HFFc6 (cell line): ENCODE measurements at regions not wholly inside any gene's neighbourhood (a gene's known extent, or its start where the extent isn't known, plus 50 kb on each side); places are given as distances from the start of the nearest gene placed in this dataset.
"Not testable (repeated sequence)": the region's sequence is repeated elsewhere in the genome, so short reads cannot be mapped to it uniquely, and the experiment has no call there.

Experiments used
- DNase-seq: peaks from one replicate; pipeline ENCODE4 v3.0.0-alpha.2; 2018
- H3K27ac Mint-ChIP-seq: 2 replicates; pipeline ENCODE4 v1.8.0; 2020; ENCODE audit warnings: mild to moderate bottlenecking, mixed read lengths
- H3K27me3 Mint-ChIP-seq: 2 replicates; pipeline ENCODE4 v1.8.0; 2021; ENCODE audit warnings: mild to moderate bottlenecking, moderate library complexity, mixed read lengths; ENCODE audit not compliant: insufficient read depth
- H3K36me3 Mint-ChIP-seq: 2 replicates; pipeline ENCODE4 v1.8.0; 2021; ENCODE audit warnings: low read depth, mixed read lengths
- H3K4me1 Mint-ChIP-seq: 2 replicates; pipeline ENCODE4 v1.8.0; 2020; ENCODE audit warnings: low read depth, mixed read lengths
- H3K4me3 Mint-ChIP-seq: 2 replicates; pipeline ENCODE4 v1.8.0; 2020; ENCODE audit warnings: mild to moderate bottlenecking, moderate library complexity, mixed read lengths
- H3K9me3 Mint-ChIP-seq: 2 replicates; pipeline ENCODE4 v1.8.0; 2020; ENCODE audit warnings: mild to moderate bottlenecking, mixed read lengths
- CTCF ChIP-seq: fragments of 200-600 bp; sonication (generic); IDR thresholded peaks from 2 replicates; pipeline ENCODE4 v1.5.0; 2021; ENCODE audit warnings: antibody characterized with exemption, mild to moderate bottlenecking

- Mint-ChIP-seq H3K9me3 (peaks cover 21% of the 10 kb centered on the region), H3K4me1 (peaks cover 39% of the 10 kb centered on the region), H3K27me3 (no peaks in the 10 kb centered on the region), H3K36me3 (peaks cover 25% of the 10 kb centered on the region), H3K27ac (no peak overlapping the region), H3K4me3 (no peak overlapping the region)
- peak; percentile 4 for DNase-seq
- TF ChIP-seq CTCF = peak; percentile 41
Measured at GRCh38 chr2:220377482-220378155, 750.2 kb downstream of the SLC4A3 start.

- not testable (repeated sequence) for H3K27me3 Mint-ChIP-seq, H3K4me3 Mint-ChIP-seq, DNase-seq, H3K27ac Mint-ChIP-seq, H3K9me3 Mint-ChIP-seq, H3K36me3 Mint-ChIP-seq, H3K4me1 Mint-ChIP-seq
Measured at GRCh38 chr2:220387758-220388157, 760.3 kb downstream of the SLC4A3 start.

- H3K4me3 Mint-ChIP-seq = no peak overlapping the region
Measured at GRCh38 chr2:220393711-220394110, 766.3 kb downstream of the SLC4A3 start.

GRCh38 chr2:220394433-220394832 is 767.0 kb downstream of the SLC4A3 start:
- Mint-ChIP-seq H3K27me3 (no peaks in the 10 kb centered on the region), H3K27ac (no peak overlapping the region)
- DNase-seq = peak; percentile 32

More at GRCh38 chr2:220393711-220394110, 766.3 kb downstream of the SLC4A3 start:
- Mint-ChIP-seq H3K27me3 (no peaks in the 10 kb centered on the region), H3K36me3 (no peaks in the 10 kb centered on the region), H3K9me3 (no peaks in the 10 kb centered on the region), H3K4me1 (peaks cover 9% of the 10 kb centered on the region), H3K27ac (no peak overlapping the region)
- DNase-seq = no peak
- no peak for TF ChIP-seq CTCF

GRCh38 chr2:220396287-220396686 is 768.9 kb downstream of the SLC4A3 start:
- H3K4me3 Mint-ChIP-seq = no peak overlapping the region
- TF ChIP-seq CTCF = no peak
- no peaks in the 10 kb centered on the region for H3K27me3 Mint-ChIP-seq
- H3K27ac Mint-ChIP-seq = no peak overlapping the region
- peaks cover 18% of the 10 kb centered on the region for H3K4me1 Mint-ChIP-seq
- H3K9me3 Mint-ChIP-seq = peaks cover 3% of the 10 kb centered on the region
- H3K36me3 Mint-ChIP-seq = no peaks in the 10 kb centered on the region
- peak; percentile 24 for DNase-seq

More at GRCh38 chr2:220394433-220394832, 767.0 kb downstream of the SLC4A3 start:
- Mint-ChIP-seq H3K4me3 (no peak overlapping the region), H3K4me1 (peaks cover 14% of the 10 kb centered on the region), H3K9me3 (no peaks in the 10 kb centered on the region), H3K36me3 (no peaks in the 10 kb centered on the region)
- no peak for TF ChIP-seq CTCF

- DNase-seq = no peak
- H3K9me3 Mint-ChIP-seq = peaks cover 24% of the 10 kb centered on the region
Measured at GRCh38 chr2:220410296-220410695, 782.9 kb downstream of the SLC4A3 start.

More at GRCh38 chr2:220410296-220410695, 782.9 kb downstream of the SLC4A3 start:
- H3K36me3 Mint-ChIP-seq = peaks cover 20% of the 10 kb centered on the region
- no peaks in the 10 kb centered on the region for H3K27me3 Mint-ChIP-seq
- no peaks in the 10 kb centered on the region for H3K4me1 Mint-ChIP-seq
- H3K4me3 Mint-ChIP-seq = no peak overlapping the region
- no peak for TF ChIP-seq CTCF
- H3K27ac Mint-ChIP-seq = no peak overlapping the region
